A549 (cell line): ENCODE measurements at regions not wholly inside any gene's neighbourhood (a gene's known extent, or its start where the extent isn't known, plus 50 kb on each side); places are given as distances from the start of the nearest gene placed in this dataset.
"Not testable (repeated sequence)": the region's sequence is repeated elsewhere in the genome, so short reads cannot be mapped to it uniquely, and the experiment has no call there.

Source experiments
- ATAC-seq, 2 experiments: fragments of 200-7000 bp in 1 of 2; fragments of >200 bp in 1 of 2; cut with Nextera tagmentation in 1 of 2; cut with Tn5 transposase in 1 of 2; 3 replicates each; pipeline versions ENCODE4 v1.8.0 to v1.9.1; 2018 to 2020; ENCODE audit warnings: mild to moderate bottlenecking in 1 of 2, moderate library complexity in 1 of 2
- CTCF ChIA-PET: fragments of 300-600 bp; sonication (Branson Sonifier 250); formaldehyde crosslinking; extraction: SDS; loops from one replicate; lab custom pipeline; 2021; ENCODE audit warnings: antibody characterized with exemption, inconsistent platforms; lab: Yijun Ruan, JAX
- POLR2A ChIA-PET: fragments of 350-600 bp; formaldehyde crosslinking; extraction: SDS; loops from one replicate; lab custom pipeline; 2021; ENCODE audit warnings: antibody characterized with exemption, inconsistent platforms; lab: Yijun Ruan, JAX
- DNase-seq, 2 experiments: peaks; one replicate each; pipeline versions ENCODE4 v3.0.0 to v3.0.0-alpha.2; 2011 to 2016; ENCODE audit warnings: low read depth in 1 of 2, low spot score in 1 of 2
- FAIRE-seq: peaks from 2 replicates; lab custom pipeline; 2011; peaks lifted over from hg19 to GRCh38; lab: Jason Lieb, UNC
- H3K27ac ChIP-seq, 2 experiments: fragments of >200 bp; sonication (Bioruptor Twin); formaldehyde crosslinking; 3 replicates each; pipeline ENCODE4 v1.5.1; 2016 to 2017
- H3K4me1 ChIP-seq: fragments of >200 bp; sonication (Bioruptor Twin); formaldehyde crosslinking; 3 replicates; pipeline ENCODE4 v1.6.1; 2016
- H3K4me2 ChIP-seq: fragments of >200 bp; sonication (Bioruptor Twin); formaldehyde crosslinking; 3 replicates; pipeline ENCODE4 v1.6.1; 2016
- H3K4me3 ChIP-seq: fragments of >200 bp; sonication (Bioruptor Twin); formaldehyde crosslinking; 3 replicates; pipeline ENCODE4 v1.5.1; 2016
- H3K9me3 ChIP-seq: fragments of >200 bp; sonication (Bioruptor Twin); formaldehyde crosslinking; 3 replicates; pipeline ENCODE4 v1.6.1; 2016
- CBX2 ChIP-seq: fragments of 200-600 bp; sonication (generic); IDR thresholded peaks from 2 replicates; pipeline ENCODE4 v1.6.1; 2016; ENCODE audit warnings: low read depth, mild to moderate bottlenecking, borderline replicate concordance
- CHD4 ChIP-seq: fragments of 200-600 bp; sonication (generic); IDR thresholded peaks from 2 replicates; pipeline ENCODE4 v1.6.1; 2016; ENCODE audit warnings: antibody characterized with exemption, mild to moderate bottlenecking, borderline replicate concordance
- EHF ChIP-seq: fragments of 250-450 bp; sonication (Bioruptor Pico); IDR thresholded peaks from 2 replicates; pipeline ENCODE4 v1.5.0; 2020; ENCODE audit warnings: mild to moderate bottlenecking
- ELK1 ChIP-seq: fragments of 150-350 bp; IDR thresholded peaks from 2 replicates; pipeline ENCODE4 v1.6.1; 2014; ENCODE audit warnings: low read depth, mild to moderate bottlenecking, low read length
- FOSB ChIP-seq: fragments of 250-450 bp; sonication (Bioruptor Pico); IDR thresholded peaks from 2 replicates; pipeline ENCODE4 v1.5.0; 2020; ENCODE audit warnings: mild to moderate bottlenecking, moderate library complexity
- FOSL2 ChIP-seq, 2 experiments: fragments of 450-650 bp in 1 of 2; fragments of >200 bp in 1 of 2; sonication (Bioruptor Twin) in 1 of 2; formaldehyde crosslinking; IDR thresholded peaks; 2 replicates each; pipeline versions ENCODE4 v1.5.0 to v1.6.1; 2016 to 2020; ENCODE audit warnings: mild to moderate bottlenecking in 1 of 2, moderate library complexity in 1 of 2
- GATA3 ChIP-seq: IDR thresholded peaks from 2 replicates; pipeline ENCODE4 v1.6.1; 2012; ENCODE audit warnings: borderline replicate concordance
- HEYL ChIP-seq: fragments of 250-450 bp; sonication (Bioruptor Pico); IDR thresholded peaks from 2 replicates; pipeline ENCODE4 v1.8.0; 2021; ENCODE audit warnings: mild to moderate bottlenecking, moderate library complexity
- HOXB13 ChIP-seq: fragments of 250-450 bp; sonication (Bioruptor Pico); IDR thresholded peaks from 2 replicates; pipeline ENCODE4 v1.5.0; 2020; ENCODE audit warnings: low read depth, mild to moderate bottlenecking, moderate library complexity
- HOXB5 ChIP-seq: fragments of 250-450 bp; sonication (Bioruptor Pico); IDR thresholded peaks from 2 replicates; pipeline ENCODE4 v1.5.0; 2020; ENCODE audit warnings: mild to moderate bottlenecking, moderate library complexity
- MAFK ChIP-seq: fragments of 450-650 bp; IDR thresholded peaks from 2 replicates; pipeline ENCODE4 v1.6.1; 2014; ENCODE audit not compliant: partially characterized antibody
- MAZ ChIP-seq: fragments of 150-350 bp; IDR thresholded peaks from 2 replicates; pipeline ENCODE4 v1.6.1; 2014; ENCODE audit warnings: antibody characterized with exemption, low read depth, low read length, borderline replicate concordance
- NFE2L2 ChIP-seq: fragments of 150-350 bp; conservative IDR thresholded peaks from 2 replicates; pipeline ENCODE4 v1.6.1; 2014; ENCODE audit warnings: low read length
- POLR2A ChIP-seq: IDR thresholded peaks from 2 replicates; pipeline ENCODE4 v1.6.1; 2012; ENCODE audit warnings: mild to moderate bottlenecking, low read length
- POLR2AphosphoS2 ChIP-seq: conservative IDR thresholded peaks from 2 replicates; pipeline ENCODE4 v1.6.1; 2012; ENCODE audit warnings: low read length, improper control_type of control experiment, inconsistent platforms
- RARB ChIP-seq: fragments of 250-450 bp; sonication (Bioruptor Pico); IDR thresholded peaks from 2 replicates; pipeline ENCODE4 v1.8.0; 2021; ENCODE audit warnings: mild to moderate bottlenecking, moderate library complexity
- RNF2 ChIP-seq: fragments of 200-600 bp; sonication (generic); IDR thresholded peaks from 2 replicates; pipeline ENCODE4 v1.6.1; 2016; ENCODE audit warnings: low read depth, mild to moderate bottlenecking, antibody characterized with exemption, moderate library complexity, borderline replicate concordance
- TP53 ChIP-seq: fragments of 250-450 bp; sonication (Bioruptor Pico); IDR thresholded peaks from 2 replicates; pipeline ENCODE4 v1.5.0; 2021; ENCODE audit warnings: mild to moderate bottlenecking, moderate library complexity
- USF2 ChIP-seq: fragments of 450-650 bp; IDR thresholded peaks from 2 replicates; pipeline ENCODE4 v1.6.1; 2014; ENCODE audit warnings: antibody characterized with exemption
- ZC3H11A ChIP-seq: fragments of 450-650 bp; IDR thresholded peaks from 2 replicates; pipeline ENCODE4 v1.6.1; 2014; ENCODE audit warnings: antibody characterized with exemption, mild to moderate bottlenecking
- WGBS: methylation state at CpG from one replicate; pipeline ENCODE4 v1.1.6; 2017; ENCODE audit errors: missing lambda C conversion rate; 5-methylcytosine and 5-hydroxymethylcytosine counted together
- TF ChIP-seq, protein P1 (sequence below): fragments of >200 bp; sonication (Bioruptor Twin); formaldehyde crosslinking; IDR thresholded peaks from 2 replicates; pipeline ENCODE4 v1.6.1; 2016

DNA sequence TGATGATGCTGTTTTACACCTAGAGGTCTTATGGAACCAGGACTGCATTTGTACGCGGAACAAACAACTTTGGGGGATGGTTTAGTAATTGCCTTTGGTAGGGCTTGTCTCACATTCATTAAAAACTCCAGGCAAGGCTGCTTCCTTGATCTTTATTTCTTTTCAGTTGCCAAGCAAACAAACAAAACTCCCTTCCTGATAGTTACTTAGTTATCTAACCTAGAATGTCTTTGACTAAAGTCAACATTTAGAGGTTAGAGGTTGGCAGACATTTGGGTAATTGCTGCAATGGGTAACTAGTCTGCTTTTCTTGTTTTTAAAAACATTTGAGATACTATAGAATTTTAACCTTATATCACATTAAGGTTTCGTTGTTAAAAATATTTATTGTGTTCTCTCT, 500.9 kb upstream of the PTBP2 start (continued):
- TF ChIP-seq FOSL2 (IDR thresholded peaks at IDR 0.05): no peak
- TF ChIP-seq FOSL2 (CRISPR knock-in tag; IDR thresholded peaks at IDR 0.05): no peak
- TF ChIP-seq ELK1: no peak
- TF ChIP-seq HEYL (CRISPR knock-in tag): no peak
- no peak for TF ChIP-seq TP53 (CRISPR knock-in tag)
- no peak for TF ChIP-seq POLR2AphosphoS2
- TF ChIP-seq HOXB13: no peak

- TF ChIP-seq RNF2: no peak
- TF ChIP-seq ZC3H11A: no peak
- no peak for TF ChIP-seq POLR2AphosphoS2
- TF ChIP-seq RARB (CRISPR knock-in tag): no peak
- TF ChIP-seq FOSB: no peak
- no peak for TF ChIP-seq CBX2
- TF ChIP-seq MAFK: no peak
- TF ChIP-seq HOXB5 (CRISPR knock-in tag): no peak
- TF ChIP-seq CHD4: no peak
- TF ChIP-seq USF2: no peak
- TF ChIP-seq MAZ: no peak
- no peak for TF ChIP-seq EHF
- 8% methylated on average over 2 of the region's 2 CpGs for WGBS
- FAIRE-seq: no peak
- no peaks in the 10 kb centered on the region for H3K4me1 ChIP-seq
- H3K9me3 ChIP-seq: no peaks in the 10 kb centered on the region
- DNase-seq: no peak
- ChIA-PET CTCF (interaction anchor here (1.4 kb wide), 1 partner anchor 13 kb away, joined by 4 read pairs; no protein-coding TSS in a partner anchor), POLR2A (no interaction called here)
- no peak for ATAC-seq
- H3K4me2 ChIP-seq: no peak overlapping the region
- H3K4me3 ChIP-seq: no peak overlapping the region
- no peak overlapping the region for H3K27ac ChIP-seq
These were observed 498.9 kb upstream of the PTBP2 start for GRCh38 chr1:96222701-96223100.

DNA sequence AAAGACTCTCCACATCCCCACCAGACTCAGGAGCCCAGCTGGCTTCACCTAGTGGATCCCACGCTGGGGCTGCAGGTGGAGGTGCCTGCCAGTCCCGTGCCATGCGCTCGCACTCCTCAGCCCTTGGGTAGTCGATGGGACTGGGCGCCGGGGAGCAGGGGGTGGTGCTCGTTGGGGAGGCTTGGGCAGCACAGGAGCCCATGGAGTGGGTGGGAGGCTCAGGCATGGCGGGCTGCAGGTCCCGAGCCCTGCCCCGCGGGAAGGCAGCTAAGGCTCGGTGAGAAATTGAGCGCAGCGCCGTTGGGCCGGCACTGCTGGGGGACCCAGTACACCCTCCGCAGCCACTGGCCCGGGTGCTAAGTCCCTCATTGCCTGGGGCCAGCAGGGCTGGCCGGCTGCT, 497.4 kb upstream of the PTBP2 start:
- H3K4me1 ChIP-seq, DNase-seq, FAIRE-seq, H3K27ac ChIP-seq, H3K9me3 ChIP-seq, H3K4me2 ChIP-seq, POLR2A ChIA-PET, H3K4me3 ChIP-seq, ATAC-seq, CTCF ChIA-PET: not testable (repeated sequence)
- WGBS: no CpG with 5 or more reads among the region's 20 CpGs

- Histone ChIP-seq H3K27ac (no peak overlapping the region), H3K4me1 (peaks cover 8% of the 10 kb centered on the region; the same call in 2 of the 3 replicates), H3K4me3 (no peak overlapping the region), H3K9me3 (no peaks in the 10 kb centered on the region), H3K4me2 (no peak overlapping the region)
- no peak for ATAC-seq
- ChIA-PET POLR2A (no interaction called here), CTCF (no interaction called here)
- 52% methylated on average over 3 of the region's 3 CpGs for WGBS
- FAIRE-seq: no peak
- no peak for TF ChIP-seq NFE2L2
- TF ChIP-seq HEYL (CRISPR knock-in tag): no peak
- TF ChIP-seq, protein P1, sequence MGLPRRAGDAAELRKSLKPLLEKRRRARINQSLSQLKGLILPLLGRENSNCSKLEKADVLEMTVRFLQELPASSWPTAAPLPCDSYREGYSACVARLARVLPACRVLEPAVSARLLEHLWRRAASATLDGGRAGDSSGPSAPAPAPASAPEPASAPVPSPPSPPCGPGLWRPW: no peak
- TF ChIP-seq HOXB5 (CRISPR knock-in tag): no peak
- no peak for TF ChIP-seq POLR2A
- TF ChIP-seq USF2: no peak
- TF ChIP-seq FOSB: no peak
- no peak for TF ChIP-seq CHD4
- no peak for TF ChIP-seq GATA3
- no peak for DNase-seq
These were observed 488.2 kb upstream of the PTBP2 start for GRCh38 chr1:96233422-96233821.
